Eye (tissue), 1 donor: ENCODE measurements at regions not wholly inside any gene's neighbourhood (a gene's known extent, or its start where the extent isn't known, plus 50 kb on each side); places are given as distances from the start of the nearest gene placed in this dataset.

ENCODE experiments used
- DNase-seq: peaks from one replicate; pipeline ENCODE4 v3.0.0-alpha.2; 2015

GRCh38 chr13:104779311-104779993 is 1713.2 kb upstream of the SLC10A2 start:
- DNase-seq, result peak; percentile 15

GRCh38 chr13:104773775-104774174 is 1707.6 kb upstream of the SLC10A2 start:
- peak; percentile 72 for DNase-seq

GRCh38 chr13:104769545-104769944 is 1703.3 kb upstream of the SLC10A2 start:
- DNase-seq, result no peak

DNA sequence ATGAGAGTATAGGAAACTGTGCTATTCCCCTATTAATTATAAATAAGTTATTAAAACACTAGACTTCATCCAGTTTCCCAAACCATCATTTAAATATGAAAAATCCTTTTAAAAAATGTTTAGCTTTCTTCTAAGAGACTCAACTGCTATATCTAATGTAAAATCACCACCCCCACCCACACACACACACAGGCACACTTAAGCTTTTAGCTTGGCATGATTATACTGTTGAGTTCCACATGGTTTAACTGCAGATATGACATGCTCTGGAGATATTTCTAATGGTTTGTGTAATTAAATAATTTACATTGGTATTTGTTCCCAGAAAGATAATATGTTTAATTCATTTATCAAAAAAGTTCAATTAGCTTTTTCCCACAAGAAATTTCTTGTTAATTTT is 1700.1 kb upstream of the SLC10A2 start:
- DNase-seq, result no peak

- no peak for DNase-seq
These were observed 1698.4 kb upstream of the SLC10A2 start for GRCh38 chr13:104764600-104764999.

- no peak for DNase-seq
These were observed 1692.9 kb upstream of the SLC10A2 start for GRCh38 chr13:104759069-104759468.

GRCh38 chr13:104757712-104758111 is 1691.5 kb upstream of the SLC10A2 start:
- no peak for DNase-seq

DNA sequence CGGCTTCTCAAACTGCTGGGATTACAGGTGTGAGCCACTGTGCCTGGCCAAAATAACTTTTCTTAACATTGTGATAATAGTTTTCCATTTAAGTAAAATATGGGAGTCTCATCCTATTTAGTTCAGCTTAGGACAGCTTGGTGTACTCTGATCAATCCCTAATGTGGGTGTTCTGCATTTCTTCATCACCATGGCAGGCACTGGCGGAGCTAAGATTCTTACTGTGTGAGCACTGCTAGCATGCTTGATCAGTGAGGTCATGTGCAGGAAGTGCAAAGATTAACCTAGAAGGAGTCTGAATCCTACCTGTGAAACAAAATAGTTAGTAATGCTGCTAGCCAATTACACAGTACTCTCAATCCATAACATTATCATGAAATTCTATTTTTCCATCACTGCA is 1684.2 kb upstream of the SLC10A2 start:
- DNase-seq, result no peak

GRCh38 chr13:104740641-104741222 is 1674.5 kb upstream of the SLC10A2 start:
- DNase-seq, result no peak

DNA sequence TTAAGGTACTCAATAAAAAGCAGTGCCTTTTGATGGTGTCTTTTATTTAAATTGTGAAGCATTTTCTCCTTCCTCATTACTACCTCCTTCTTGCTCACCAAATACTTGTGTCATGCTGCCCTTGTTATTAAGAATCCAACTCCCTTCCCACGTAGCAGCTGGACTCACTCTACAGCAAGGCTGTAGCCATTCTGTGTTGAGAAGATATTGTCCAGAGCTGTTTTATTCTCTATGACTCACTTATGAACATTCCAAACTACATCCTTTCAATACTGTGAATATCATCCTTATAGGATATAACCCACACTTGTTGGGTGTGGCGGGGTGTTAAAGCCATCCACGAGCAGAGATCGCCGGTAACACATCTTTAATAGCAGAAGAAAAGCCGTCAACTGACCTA is 1671.5 kb upstream of the SLC10A2 start:
- DNase-seq, result no peak

GRCh38 chr13:104733427-104733826 is 1667.2 kb upstream of the SLC10A2 start:
- DNase-seq, result no peak

GRCh38 chr13:104715111-104715510 is 1648.9 kb upstream of the SLC10A2 start:
- no peak for DNase-seq

DNA sequence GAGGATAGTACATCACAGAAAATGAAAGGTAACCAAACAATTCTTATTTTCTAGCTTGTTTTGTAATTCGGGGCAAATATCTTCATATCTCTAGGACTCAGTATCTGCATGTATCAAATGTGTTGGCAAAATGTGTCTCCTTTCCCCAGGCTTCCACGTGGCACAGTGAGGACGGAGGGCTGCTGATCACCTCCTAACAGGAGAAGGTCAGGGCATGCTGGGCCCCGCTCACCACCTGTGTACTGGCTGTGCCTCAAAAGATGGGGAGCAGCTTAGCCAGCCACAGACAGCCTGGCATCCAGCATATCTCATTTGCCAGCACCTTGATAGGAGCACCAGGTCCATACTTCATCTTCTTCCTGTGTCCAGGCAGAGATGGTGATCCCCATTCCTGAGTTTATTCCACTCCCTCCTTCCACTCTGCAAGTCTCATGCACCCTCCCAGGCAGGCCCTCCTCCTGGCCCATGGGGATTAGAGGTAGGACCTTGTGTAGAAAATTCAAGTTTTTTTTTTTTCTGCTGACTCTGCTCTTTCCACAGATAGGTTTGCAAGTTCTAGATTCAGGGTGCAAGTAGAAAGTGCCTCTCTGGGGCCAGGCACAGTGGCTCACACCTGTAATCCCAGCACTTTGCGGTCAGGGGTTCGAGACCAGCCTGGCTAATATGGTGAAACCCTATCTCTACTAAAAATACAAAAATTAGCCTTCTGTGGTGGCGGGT is 1639.0 kb upstream of the SLC10A2 start:
- no peak for DNase-seq

GRCh38 chr13:104701591-104701990 is 1635.4 kb upstream of the SLC10A2 start:
- no peak for DNase-seq

- no peak for DNase-seq
These were observed 1628.2 kb upstream of the SLC10A2 start for GRCh38 chr13:104694397-104694796.

- DNase-seq, result no peak
These were observed 1626.9 kb upstream of the SLC10A2 start for GRCh38 chr13:104693126-104693525.

DNA sequence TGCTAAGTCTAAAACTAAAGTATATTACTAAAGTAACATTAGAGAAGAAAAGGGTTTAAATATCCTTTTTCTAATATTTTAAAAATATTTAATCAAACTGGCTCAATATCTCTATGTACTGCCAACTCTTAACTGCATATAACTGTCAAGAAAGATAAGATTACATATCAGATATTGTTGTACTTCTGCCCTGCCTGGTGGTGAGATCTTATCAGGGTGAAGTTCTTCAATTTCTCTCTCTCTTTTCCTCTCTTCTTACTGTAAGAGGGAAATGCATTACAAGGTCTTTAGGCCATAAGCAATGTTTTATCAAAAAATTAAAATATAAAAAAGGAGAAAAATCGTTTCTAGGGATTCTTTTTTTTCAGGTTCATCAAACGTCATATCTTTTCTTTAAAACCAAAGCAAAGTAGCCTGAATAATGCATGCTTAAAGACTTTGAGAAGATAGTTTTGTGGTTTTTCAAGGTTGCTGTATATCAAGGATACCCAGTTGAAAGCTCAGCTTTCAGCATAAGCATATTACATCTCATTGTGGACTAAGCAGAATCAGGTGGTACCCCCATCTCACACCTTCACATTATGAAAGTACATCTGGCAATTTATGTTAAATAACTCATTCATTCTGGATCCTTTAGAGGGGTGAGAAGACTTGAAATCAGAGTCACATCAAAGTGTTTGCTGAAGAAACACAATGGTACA is 1625.7 kb upstream of the SLC10A2 start:
- no peak for DNase-seq

- no peak for DNase-seq
These were observed 1620.3 kb upstream of the SLC10A2 start for GRCh38 chr13:104686484-104686883.

DNA sequence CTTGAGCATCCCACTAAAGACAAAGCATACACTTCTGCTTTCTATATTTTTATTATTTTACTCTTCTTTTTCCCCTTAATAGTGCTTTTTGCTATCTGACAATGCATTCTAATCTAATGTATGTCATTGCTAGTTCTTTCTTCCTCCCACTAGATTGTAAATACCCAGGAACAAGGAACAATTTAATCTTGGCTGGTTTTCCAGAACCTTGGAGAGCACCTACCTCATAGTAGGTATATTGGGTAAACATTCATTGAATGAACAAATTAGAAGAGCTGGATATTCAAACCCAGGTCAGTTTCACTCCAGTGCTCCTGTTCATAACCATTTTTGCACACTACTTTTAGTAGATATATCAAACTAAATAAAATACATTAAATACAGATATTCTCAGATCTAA is 1617.6 kb upstream of the SLC10A2 start:
- peak; percentile 4 for DNase-seq

DNA sequence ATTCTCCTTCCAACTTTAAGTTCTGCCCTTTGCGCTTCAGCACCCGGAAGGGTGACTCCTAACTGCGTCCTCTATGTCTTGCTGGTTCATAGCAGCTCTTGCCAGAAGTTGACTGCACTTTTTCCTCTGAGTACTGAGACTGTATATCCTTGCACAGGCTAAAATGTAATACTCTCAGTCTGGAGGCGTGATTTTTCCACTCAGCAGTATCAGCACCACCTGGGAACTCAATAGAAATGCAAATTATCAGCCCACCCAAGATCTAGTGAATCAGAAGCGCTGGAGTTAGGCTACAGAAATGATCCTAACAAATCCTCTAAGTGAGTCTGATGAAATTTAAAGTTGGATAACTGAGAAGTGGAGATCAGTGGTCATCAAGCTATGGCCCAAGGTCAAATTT is 1611.9 kb upstream of the SLC10A2 start:
- no peak for DNase-seq

DNA sequence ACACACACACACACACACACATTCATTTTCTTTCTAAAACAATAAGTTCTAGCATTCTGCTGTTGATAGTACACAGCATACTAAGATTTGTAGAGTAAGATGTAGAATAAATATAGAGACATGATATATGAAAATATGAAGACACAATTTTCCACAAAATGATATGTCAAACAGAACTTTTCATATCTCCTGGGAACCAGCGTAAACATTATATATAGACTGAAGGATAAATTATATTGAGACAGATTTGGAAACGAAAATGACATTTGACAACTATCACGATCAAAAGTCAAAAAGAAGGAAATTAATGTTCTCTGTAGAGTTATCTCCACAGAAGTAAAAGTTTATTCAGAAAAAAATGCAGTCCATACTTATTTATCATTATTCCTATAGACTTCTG is 1605.7 kb upstream of the SLC10A2 start:
- no peak for DNase-seq

GRCh38 chr13:104657196-104657595 is 1591.0 kb upstream of the SLC10A2 start:
- DNase-seq, result no peak

DNA sequence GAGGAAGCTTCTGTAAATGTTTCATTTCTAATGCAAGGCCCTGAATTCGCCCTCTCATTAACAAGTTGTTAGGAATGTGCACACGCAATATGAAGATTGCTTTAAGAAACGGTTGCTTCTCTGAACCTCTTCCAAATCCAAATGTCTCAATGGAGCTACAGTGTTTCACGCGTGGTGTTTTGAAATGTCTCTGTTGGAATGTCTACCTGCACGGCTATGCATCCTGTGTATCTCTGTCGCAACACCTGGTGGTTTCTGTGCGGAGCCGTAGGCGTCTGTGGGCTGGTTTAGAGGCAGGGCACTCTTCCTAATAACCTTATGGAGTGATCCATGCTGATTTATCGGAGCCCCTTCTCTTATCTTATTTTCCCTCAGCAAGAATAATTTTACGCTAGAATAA is 1584.2 kb upstream of the SLC10A2 start:
- no peak for DNase-seq

DNA sequence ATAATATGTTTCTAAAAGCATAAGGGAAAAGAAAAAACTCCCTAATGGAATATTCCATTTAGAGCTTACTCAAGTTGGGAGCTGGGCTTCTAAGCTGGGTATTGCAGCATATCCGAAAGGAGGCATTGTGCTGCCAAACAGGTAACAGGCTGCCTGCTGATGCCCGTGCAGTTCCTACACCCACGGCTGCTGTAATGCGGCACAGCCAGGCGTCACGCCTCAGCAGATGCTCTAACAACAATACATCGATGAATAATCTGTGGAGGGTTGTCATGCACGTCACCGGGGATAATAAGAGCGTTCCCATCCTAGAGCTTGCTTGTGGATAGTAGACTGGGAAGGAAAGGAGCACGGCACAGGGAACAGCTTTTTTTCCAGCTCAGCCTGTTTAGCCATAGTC is 1582.1 kb upstream of the SLC10A2 start:
- DNase-seq, result no peak
